Neural cell (in vitro differentiated cells): ENCODE measurements at regions not wholly inside any gene's neighbourhood (a gene's known extent, or its start where the extent isn't known, plus 50 kb on each side); places are given as distances from the start of the nearest gene placed in this dataset.

ENCODE experiments used
- H2AFZ ChIP-seq: fragments of 200-600, 300-800 bp; sonication (generic), shearing (Covaris generic); 2 replicates; pipeline ENCODE4 v1.6.0; 2014; ENCODE audit warnings: low read depth, mild to moderate bottlenecking, antibody characterized with exemption, low read length, moderate library complexity
- H3F3A ChIP-seq: fragments of 200-600 bp; shearing (Covaris generic); 2 replicates; pipeline ENCODE4 v1.6.1; 2016; ENCODE audit warnings: mild to moderate bottlenecking, moderate library complexity, mixed read lengths, antibody characterized with exemption, low read length; ENCODE audit not compliant: insufficient read depth, poor library complexity, severe bottlenecking
- H3K27ac ChIP-seq: fragments of 200-600, 300-800 bp; sonication (generic), shearing (Covaris generic); 2 replicates; pipeline ENCODE4 v1.5.1; 2014; ENCODE audit warnings: mild to moderate bottlenecking, low read length, moderate library complexity
- H3K27me3 ChIP-seq: fragments of 300-800, 200-600 bp; sonication (generic), shearing (Covaris generic); 2 replicates; pipeline ENCODE4 v1.6.0; 2014; ENCODE audit warnings: mild to moderate bottlenecking, low read depth, low read length, moderate library complexity; ENCODE audit not compliant: insufficient read depth
- H3K36me3 ChIP-seq: fragments of 300-800, 200-600 bp; sonication (generic), shearing (Covaris generic); 2 replicates; pipeline ENCODE4 v1.5.1; 2014; ENCODE audit warnings: mild to moderate bottlenecking, antibody characterized with exemption, low read length, moderate library complexity; ENCODE audit not compliant: insufficient read depth
- H3K4me2 ChIP-seq: fragments of 300-800, 200-600 bp; sonication (generic), shearing (Covaris generic); 2 replicates; pipeline ENCODE4 v1.6.0; 2014; ENCODE audit warnings: mild to moderate bottlenecking, low read length
- H3K4me3 ChIP-seq: fragments of 300-800, 200-600 bp; sonication (generic), shearing (Covaris generic); 2 replicates; pipeline ENCODE4 v1.5.1; 2014; ENCODE audit warnings: mild to moderate bottlenecking, low read length, moderate library complexity
- H3K79me2 ChIP-seq: fragments of 200-600 bp; shearing (Covaris generic); replicated peaks from 2 replicates; pipeline ENCODE4 v1.6.0; 2014; ENCODE audit warnings: mild to moderate bottlenecking, low read length, moderate library complexity; ENCODE audit not compliant: insufficient read depth
- H3K9ac ChIP-seq: fragments of 300-800, 200-600 bp; sonication (generic), shearing (Covaris generic); 2 replicates; pipeline ENCODE4 v1.6.1; 2016; ENCODE audit warnings: mild to moderate bottlenecking, low read length, mixed read lengths
- H3K9me2 ChIP-seq: fragments of 200-600 bp; shearing (Covaris generic); 2 replicates; pipeline ENCODE4 v1.6.1; 2016; ENCODE audit warnings: mild to moderate bottlenecking, low read length, mixed read lengths; ENCODE audit not compliant: insufficient read depth
- H3K9me3 ChIP-seq: fragments of 200-600, 300-800 bp; sonication (generic), shearing (Covaris generic); 2 replicates; pipeline ENCODE4 v1.6.1; 2016; ENCODE audit warnings: mild to moderate bottlenecking, mixed run types, low read length, moderate library complexity, mixed read lengths
- H4K20me1 ChIP-seq: fragments of 200-600 bp; shearing (Covaris generic); 2 replicates; pipeline ENCODE4 v1.6.1; 2016; ENCODE audit warnings: mild to moderate bottlenecking, mixed run types; ENCODE audit not compliant: insufficient read depth
- EP300 ChIP-seq: fragments of 450-650 bp; conservative IDR thresholded peaks from 2 replicates; pipeline ENCODE4 v1.6.1; 2014; ENCODE audit warnings: antibody characterized with exemption, mild to moderate bottlenecking, moderate library complexity; ENCODE audit not compliant: poor library complexity, severe bottlenecking
- EZH2 ChIP-seq: fragments of 200-600, 300-800 bp; shearing (Covaris generic), sonication (generic); IDR thresholded peaks from 2 replicates; pipeline ENCODE4 v1.6.1; 2014; ENCODE audit warnings: antibody characterized with exemption, low read length, borderline replicate concordance, mild to moderate bottlenecking; ENCODE audit not compliant: insufficient read depth, poor library complexity, severe bottlenecking
- MXI1 ChIP-seq: fragments of 450-650 bp; conservative IDR thresholded peaks from 2 replicates; pipeline ENCODE4 v1.6.1; 2014; ENCODE audit warnings: antibody characterized with exemption, mild to moderate bottlenecking; ENCODE audit not compliant: poor library complexity, severe bottlenecking
- POLR2AphosphoS5 ChIP-seq: IDR thresholded peaks from 2 replicates; pipeline ENCODE4 v1.6.1; 2012
- RAD21 ChIP-seq: fragments of 450-650 bp; conservative IDR thresholded peaks from 2 replicates; pipeline ENCODE4 v1.6.1; 2014; ENCODE audit warnings: antibody characterized with exemption, mild to moderate bottlenecking, moderate library complexity
- SMC3 ChIP-seq: fragments of 450-650 bp; conservative IDR thresholded peaks from 2 replicates; pipeline ENCODE4 v1.6.1; 2014; ENCODE audit warnings: antibody characterized with exemption, mild to moderate bottlenecking, moderate library complexity; ENCODE audit not compliant: poor library complexity
- TAF1 ChIP-seq: IDR thresholded peaks from 2 replicates; pipeline ENCODE4 v1.6.1; 2012; ENCODE audit warnings: low read depth
- TF ChIP-seq, protein P1 (sequence below): IDR thresholded peaks from 2 replicates; pipeline ENCODE4 v1.6.1; 2012; ENCODE audit warnings: borderline replicate concordance
- TF ChIP-seq, protein P2 (sequence below): fragments of 450-650 bp; IDR thresholded peaks from 2 replicates; pipeline ENCODE4 v1.5.1; 2014; ENCODE audit warnings: antibody characterized with exemption, mild to moderate bottlenecking, moderate library complexity; ENCODE audit not compliant: poor library complexity, severe bottlenecking

DNA sequence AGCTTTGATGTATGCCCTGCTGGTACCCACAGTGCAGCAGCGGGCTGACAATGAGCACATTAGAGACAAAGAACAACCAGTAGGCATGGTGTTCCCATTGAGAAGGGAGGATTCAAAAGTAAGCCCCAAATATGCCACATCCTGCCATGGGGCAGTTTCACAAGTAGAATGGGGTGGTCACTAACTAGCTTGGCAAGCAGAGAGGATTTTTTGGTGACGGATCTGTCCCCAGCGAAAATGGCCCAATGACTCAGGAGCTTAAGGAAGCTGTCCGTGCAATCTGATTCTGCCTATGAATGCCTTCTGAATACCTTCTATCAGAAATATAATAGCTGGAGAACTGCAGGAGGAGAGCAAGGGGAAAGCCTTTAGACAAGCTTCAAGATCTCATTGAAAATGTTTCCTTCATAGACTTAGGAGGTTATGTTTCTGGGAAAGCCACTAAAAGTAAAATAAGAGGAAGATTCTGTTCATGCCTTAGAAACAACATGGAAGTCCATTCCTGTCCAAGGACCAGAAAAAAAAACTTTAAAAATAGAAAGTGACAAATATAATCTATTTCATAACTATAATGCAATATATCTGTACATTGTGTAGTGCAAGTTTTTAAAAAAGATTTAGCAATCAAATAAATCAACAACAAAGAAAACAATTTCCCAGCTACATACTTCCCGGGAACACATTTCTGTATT lies 117.5 kb upstream of the SLC14A2 start:
- H3K36me3 ChIP-seq, result no peaks in the 10 kb centered on the region
- no peaks in the 10 kb centered on the region for H4K20me1 ChIP-seq
- no peak overlapping the region for H3K4me2 ChIP-seq
- no peaks in the 10 kb centered on the region for H3F3A ChIP-seq
- no peaks in the 10 kb centered on the region for H3K79me2 ChIP-seq
- no peaks in the 10 kb centered on the region for H3K9me2 ChIP-seq
- no peak overlapping the region for H2AFZ ChIP-seq
- no peak overlapping the region for H3K4me3 ChIP-seq
- TF ChIP-seq SMC3, result no peak
- TF ChIP-seq, protein P1, sequence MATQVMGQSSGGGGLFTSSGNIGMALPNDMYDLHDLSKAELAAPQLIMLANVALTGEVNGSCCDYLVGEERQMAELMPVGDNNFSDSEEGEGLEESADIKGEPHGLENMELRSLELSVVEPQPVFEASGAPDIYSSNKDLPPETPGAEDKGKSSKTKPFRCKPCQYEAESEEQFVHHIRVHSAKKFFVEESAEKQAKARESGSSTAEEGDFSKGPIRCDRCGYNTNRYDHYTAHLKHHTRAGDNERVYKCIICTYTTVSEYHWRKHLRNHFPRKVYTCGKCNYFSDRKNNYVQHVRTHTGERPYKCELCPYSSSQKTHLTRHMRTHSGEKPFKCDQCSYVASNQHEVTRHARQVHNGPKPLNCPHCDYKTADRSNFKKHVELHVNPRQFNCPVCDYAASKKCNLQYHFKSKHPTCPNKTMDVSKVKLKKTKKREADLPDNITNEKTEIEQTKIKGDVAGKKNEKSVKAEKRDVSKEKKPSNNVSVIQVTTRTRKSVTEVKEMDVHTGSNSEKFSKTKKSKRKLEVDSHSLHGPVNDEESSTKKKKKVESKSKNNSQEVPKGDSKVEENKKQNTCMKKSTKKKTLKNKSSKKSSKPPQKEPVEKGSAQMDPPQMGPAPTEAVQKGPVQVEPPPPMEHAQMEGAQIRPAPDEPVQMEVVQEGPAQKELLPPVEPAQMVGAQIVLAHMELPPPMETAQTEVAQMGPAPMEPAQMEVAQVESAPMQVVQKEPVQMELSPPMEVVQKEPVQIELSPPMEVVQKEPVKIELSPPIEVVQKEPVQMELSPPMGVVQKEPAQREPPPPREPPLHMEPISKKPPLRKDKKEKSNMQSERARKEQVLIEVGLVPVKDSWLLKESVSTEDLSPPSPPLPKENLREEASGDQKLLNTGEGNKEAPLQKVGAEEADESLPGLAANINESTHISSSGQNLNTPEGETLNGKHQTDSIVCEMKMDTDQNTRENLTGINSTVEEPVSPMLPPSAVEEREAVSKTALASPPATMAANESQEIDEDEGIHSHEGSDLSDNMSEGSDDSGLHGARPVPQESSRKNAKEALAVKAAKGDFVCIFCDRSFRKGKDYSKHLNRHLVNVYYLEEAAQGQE, result no peak
- no peak for TF ChIP-seq MXI1
- TF ChIP-seq EP300, result no peak
- TF ChIP-seq, protein P2, sequence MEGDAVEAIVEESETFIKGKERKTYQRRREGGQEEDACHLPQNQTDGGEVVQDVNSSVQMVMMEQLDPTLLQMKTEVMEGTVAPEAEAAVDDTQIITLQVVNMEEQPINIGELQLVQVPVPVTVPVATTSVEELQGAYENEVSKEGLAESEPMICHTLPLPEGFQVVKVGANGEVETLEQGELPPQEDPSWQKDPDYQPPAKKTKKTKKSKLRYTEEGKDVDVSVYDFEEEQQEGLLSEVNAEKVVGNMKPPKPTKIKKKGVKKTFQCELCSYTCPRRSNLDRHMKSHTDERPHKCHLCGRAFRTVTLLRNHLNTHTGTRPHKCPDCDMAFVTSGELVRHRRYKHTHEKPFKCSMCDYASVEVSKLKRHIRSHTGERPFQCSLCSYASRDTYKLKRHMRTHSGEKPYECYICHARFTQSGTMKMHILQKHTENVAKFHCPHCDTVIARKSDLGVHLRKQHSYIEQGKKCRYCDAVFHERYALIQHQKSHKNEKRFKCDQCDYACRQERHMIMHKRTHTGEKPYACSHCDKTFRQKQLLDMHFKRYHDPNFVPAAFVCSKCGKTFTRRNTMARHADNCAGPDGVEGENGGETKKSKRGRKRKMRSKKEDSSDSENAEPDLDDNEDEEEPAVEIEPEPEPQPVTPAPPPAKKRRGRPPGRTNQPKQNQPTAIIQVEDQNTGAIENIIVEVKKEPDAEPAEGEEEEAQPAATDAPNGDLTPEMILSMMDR, result no peak
- no peak for TF ChIP-seq TAF1
- TF ChIP-seq RAD21, result no peak
- TF ChIP-seq EZH2, result no peak
- no peak for TF ChIP-seq POLR2AphosphoS5
- no peaks in the 10 kb centered on the region for H3K27me3 ChIP-seq
- H3K9ac ChIP-seq, result no peak overlapping the region
- no peak overlapping the region for H3K27ac ChIP-seq
- no peaks in the 10 kb centered on the region for H3K9me3 ChIP-seq

DNA sequence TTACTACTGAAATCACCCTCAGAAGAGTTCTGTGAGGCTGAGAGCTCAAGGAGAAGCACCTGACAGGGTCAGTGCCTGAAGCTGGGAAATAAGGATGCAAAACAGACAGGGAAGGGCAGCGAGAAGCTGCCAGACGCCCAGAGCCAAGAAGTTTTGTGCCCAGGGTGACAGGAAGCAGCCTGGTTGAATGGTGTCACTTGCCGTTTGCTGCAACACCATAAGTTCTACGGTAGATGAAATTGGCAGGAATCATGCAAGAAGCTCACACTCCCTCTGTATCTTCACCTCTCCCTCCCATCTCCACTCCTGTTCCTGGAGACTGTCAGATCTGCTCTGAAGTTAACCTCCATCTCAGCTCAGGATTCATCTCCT lies 117.0 kb upstream of the SLC14A2 start:
- H3K27ac ChIP-seq, result no peak overlapping the region
- H3K4me3 ChIP-seq, result no peak overlapping the region
- no peaks in the 10 kb centered on the region for H3K36me3 ChIP-seq
- TF ChIP-seq, protein P2, result no peak
- TF ChIP-seq, protein P1, result no peak
- TF ChIP-seq POLR2AphosphoS5 (no peak), EP300 (no peak), MXI1 (no peak), RAD21 (no peak), SMC3 (no peak), TAF1 (no peak), EZH2 (no peak)
- no peak overlapping the region for H3K4me2 ChIP-seq
- H3K9ac ChIP-seq, result no peak overlapping the region
- H3K9me3 ChIP-seq, result no peaks in the 10 kb centered on the region
- no peaks in the 10 kb centered on the region for H3K9me2 ChIP-seq
- H2AFZ ChIP-seq, result no peak overlapping the region
- H4K20me1 ChIP-seq, result no peaks in the 10 kb centered on the region
- no peaks in the 10 kb centered on the region for H3K79me2 ChIP-seq
- H3K27me3 ChIP-seq, result no peaks in the 10 kb centered on the region
- no peaks in the 10 kb centered on the region for H3F3A ChIP-seq
